ENCODE measurements at regions not wholly inside any gene's neighbourhood (a gene's known extent, or its start where the extent isn't known, plus 50 kb on each side); places are given as distances from the start of the nearest gene placed in this dataset.

DNA sequence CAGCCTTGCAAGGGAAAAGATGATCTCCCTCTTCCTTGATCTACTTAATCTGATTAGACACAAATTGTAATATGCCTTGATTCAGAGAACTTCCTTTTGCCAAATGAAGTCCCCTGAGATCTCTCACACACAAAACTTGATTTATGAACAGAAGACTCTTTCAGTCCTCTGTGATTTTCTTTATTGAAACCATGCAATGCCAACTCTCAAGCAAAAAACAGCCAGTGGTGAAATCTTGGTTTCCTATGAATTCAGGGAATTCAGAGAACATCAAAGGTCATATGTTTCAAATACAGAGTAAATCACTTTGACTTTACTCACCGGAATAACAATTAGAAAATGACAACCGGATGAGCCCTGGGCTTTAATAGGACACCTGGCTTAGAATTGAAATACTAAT lies 211.7 kb downstream of the ABHD5 start:
- no peak for DNase-seq

GRCh38 chr3:43905157-43905556 lies 214.4 kb downstream of the ABHD5 start:
- DNase-seq: no peak

DNA sequence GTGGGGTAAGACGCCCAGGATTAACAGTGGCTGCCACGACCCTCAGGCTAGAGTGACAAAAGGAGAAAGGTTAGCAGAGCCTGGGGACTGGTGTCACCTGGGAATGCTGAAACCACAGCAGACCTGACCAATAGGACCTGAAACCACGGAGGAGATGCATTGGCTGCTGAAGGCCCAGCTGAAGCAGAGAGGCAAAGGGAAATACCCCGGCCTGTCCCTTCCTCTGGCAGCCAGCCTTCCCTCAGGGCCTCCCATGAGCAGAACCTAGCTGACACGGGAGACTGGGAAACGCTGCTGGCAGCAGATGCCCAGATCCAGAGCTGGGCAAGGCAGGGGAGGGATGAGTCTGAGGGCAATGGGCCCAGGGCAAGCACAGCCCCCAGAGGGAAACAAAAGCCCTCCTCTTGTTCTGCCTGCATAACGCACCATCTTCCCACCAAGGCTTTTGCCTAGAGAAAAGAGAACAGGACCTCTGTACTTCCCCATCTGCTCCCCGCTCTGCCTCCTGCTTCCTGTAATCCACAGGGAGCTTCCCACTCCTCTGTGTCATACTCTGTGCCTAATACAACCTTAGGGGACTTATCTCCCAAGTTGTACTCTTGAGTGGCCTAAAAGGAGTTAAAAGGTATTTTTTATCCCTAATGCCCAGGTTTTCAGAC lies 216.2 kb downstream of the ABHD5 start:
- no peak for DNase-seq

GRCh38 chr3:43907508-43907858 lies 216.7 kb downstream of the ABHD5 start:
- DNase-seq: no peak

DNA sequence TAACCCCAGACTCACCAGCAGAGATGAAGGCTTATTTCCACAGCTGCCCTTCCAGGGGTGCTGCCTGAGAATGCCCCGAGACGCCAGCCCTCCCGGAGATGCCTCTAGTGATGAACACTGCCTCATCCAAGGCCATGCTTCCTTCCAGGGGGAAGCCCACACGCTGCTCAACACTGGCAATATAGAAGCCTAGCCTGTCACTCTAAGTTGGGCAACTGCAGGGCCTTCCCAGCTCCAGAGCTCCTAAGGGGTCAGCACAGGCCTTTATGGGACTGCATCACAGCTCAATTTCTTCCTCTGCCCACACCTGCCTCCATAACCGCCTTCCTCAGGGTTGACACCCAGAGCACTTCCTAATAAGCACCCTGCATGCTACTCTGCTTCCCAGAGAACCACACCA lies 217.7 kb downstream of the ABHD5 start:
- no peak for DNase-seq

GRCh38 chr3:43909149-43909548 lies 218.4 kb downstream of the ABHD5 start:
- no peak for DNase-seq

- no peak for DNase-seq
Observed at GRCh38 chr3:43910750-43911149, 220.0 kb downstream of the ABHD5 start.

DNA sequence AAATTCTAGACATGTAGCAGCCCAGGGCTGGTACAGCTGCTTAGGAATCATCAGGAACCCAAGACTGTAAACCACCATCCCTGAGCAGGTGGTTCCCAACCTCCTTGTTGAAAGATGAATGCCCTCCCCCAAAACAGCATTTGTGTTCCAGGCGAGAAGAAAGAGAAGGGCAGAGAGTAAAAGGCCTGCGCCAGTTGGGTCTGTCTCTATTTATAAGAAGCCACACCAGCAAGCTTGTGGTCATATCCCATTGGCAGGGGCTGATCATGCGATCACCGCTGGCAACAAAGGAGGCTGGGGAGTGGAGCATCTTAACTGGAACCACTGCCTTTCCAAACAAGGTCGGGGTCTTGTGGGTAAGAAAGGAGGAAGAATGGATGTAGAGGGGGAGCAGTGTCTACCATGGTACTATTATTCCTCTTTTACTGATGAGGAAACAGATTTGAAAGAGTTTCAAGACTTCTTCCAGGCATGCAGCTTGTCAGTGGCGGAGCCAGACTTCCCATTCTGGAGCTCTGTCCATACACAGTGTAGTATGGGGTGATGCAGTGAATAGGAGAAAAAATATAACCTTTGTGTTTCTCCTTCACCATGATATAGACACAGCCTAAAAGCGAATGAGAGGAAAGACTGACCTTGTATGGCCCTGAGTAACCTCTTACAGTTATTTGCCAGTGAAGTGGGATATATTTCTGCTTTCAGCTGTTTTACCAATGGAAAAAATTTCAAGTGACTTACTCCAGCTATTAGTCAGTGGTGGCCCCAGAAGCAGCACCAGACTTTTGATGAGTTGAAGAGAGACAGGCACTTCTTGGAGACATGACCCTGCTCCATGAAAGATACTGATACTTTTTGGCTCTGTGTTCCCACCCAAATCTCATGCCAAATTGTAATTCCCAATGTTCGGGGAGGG lies 222.6 kb downstream of the ABHD5 start:
- DNase-seq: no peak

- no peak for DNase-seq
Observed at GRCh38 chr3:43914269-43914668, 223.5 kb downstream of the ABHD5 start.

- DNase-seq: no peak
Observed at GRCh38 chr3:43915546-43915945, 224.8 kb downstream of the ABHD5 start.

GRCh38 chr3:43917361-43917760 lies 226.6 kb downstream of the ABHD5 start:
- DNase-seq: no peak

DNA sequence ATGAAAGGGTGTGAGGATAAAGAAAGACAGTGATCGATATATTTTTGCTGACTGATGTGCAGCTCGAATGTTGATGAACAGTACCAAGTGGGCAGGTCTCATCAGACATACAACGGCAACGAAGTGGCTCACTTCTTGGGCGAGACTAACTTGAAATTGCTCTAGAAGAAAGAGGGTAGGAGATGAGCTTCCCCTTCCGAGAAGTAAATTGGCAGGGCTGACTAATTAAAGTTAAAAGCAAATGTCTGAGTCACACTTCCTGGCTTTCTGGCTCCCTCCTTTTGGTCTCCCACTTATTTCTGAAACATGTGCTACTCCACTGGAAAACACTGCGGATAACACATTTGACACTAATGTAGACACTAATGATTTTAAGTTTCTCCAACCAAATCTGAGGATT lies 228.3 kb downstream of the ABHD5 start:
- no peak for DNase-seq

- DNase-seq: no peak
Observed at GRCh38 chr3:43921056-43921648, 230.4 kb downstream of the ABHD5 start.

DNA sequence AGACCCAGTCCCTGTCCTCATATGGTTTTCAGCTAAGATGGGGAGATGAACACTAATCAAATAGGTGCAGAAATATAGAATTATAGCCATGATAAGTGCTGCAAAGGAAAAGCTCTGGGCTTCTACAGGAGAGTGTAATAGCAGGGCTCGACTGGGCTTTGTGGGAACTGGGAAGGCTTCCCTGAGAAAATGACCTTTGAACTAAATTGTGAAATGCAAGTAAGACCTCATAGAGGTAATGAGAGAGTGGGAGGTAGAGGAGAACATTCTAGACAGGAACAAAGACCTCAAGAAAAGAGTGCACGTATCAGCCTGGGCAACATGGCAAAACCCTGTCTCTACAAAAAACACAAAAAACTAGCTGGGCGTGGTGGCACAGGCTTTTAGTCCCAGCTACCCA lies 231.6 kb downstream of the ABHD5 start:
- DNase-seq: no peak

DNA sequence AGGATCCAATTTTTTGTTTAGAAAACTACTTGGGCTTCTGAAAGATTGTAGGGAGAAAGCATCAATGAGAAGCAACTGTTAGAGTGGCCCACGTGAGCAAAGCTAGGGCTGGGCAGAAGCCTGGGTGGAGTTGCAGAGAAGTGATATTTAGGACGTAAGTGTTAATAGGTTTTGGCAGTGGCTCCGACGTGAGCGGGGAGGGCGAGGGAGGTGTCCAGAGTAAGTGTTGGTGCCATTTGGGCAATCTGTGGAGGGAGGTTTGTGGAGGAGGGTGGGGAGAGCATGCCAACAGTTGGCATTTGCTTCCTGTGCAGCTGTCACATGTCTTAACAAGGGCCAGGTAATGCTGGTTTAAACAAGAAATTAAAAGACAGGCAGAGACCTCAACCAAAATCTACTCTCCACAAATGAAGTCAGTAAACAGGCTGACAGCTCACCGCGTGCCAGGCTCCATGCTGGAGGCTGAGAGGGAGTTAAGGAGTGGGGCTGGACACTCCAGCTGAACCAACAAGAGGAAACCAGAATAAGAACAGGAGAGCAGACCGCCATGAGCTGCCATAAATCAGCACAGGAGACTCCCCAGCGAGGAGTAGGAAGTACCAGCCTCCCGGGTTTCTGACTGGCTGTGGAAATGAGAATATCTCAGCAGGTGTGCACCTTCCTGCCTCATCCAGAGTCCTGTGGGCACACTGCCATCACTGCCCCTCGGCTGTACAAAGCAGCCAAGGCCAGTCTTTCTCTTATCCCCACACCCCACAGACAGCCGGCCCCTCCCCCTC lies 232.6 kb downstream of the ABHD5 start:
- no peak for DNase-seq

DNA sequence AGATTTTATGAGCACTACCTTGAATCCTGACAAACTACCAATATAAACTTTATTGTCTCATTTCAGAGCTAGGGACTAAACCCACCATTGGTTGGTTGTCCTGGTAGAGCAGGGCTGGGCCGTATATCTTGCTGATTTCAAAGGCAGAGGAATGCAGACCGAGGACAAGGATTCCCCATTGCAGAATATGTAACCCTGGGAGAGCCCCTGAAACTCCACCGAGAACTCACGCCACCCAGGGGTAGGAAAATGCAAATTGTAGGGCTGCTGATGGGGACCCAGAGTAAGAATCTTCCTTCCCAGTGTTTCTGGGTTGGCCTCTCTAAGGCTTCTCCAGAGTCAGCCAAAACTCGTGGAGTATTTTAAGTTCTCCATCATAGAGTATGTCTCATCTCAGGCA lies 235.3 kb downstream of the ABHD5 start:
- DNase-seq: no peak

DNA sequence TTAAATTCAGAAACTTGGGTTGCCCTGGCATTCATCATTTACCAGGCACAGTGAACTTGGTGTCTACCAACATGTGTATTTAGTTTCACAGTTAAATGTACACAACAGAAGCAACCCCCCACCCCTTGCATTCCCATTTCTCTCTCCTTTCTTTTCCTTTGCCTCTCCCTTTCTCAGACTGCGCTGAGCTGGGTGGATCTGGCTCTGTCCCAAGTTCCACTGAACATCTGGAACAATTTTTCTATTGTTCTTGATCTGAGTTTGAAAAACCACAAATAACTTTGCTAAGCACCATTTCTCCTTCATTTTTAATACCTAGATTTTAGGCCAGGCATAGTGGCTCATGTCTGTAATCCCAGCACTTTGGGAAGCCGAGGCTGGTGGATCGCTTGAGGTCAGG lies 242.2 kb downstream of the ABHD5 start:
- no peak for DNase-seq

- no peak for DNase-seq
Observed at GRCh38 chr3:43948013-43948412, 257.3 kb downstream of the ABHD5 start.

GRCh38 chr3:43949594-43949993 lies 258.9 kb downstream of the ABHD5 start:
- no peak for DNase-seq

- no peak for DNase-seq
Observed at GRCh38 chr3:43950775-43951174, 260.0 kb downstream of the ABHD5 start.

- DNase-seq: no peak
Observed at GRCh38 chr3:43951813-43952212, 261.1 kb downstream of the ABHD5 start.

DNA sequence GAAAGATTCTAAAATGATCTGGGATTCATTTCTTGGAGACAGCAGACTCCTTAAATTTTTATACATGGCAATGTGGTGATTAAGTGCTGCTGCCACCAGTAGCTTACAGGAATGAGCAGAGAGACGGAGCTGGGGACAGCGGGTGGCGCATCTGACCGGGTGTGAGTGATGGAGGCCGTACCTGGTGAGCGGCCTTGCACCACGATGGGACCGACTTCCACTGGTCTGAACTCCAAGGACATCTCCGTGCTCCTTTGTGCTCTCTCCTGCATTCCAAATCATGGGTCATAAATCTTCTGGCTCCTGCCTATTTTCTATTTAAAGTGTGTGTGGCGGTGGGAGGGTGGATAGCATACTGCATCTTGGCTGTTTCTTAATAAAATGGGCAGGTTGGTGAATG lies 262.6 kb downstream of the ABHD5 start:
- no peak for DNase-seq

Data from activated gamma-delta T cell treated with Interleukin-2 at 50 U/mL for 16 hours (primary cell).